H1 (cell line): ENCODE measurements at regions not wholly inside any gene's neighbourhood (a gene's known extent, or its start where the extent isn't known, plus 50 kb on each side); places are given as distances from the start of the nearest gene placed in this dataset.

Experiments
- CTCF ChIA-PET: fragments of 300-600 bp; sonication (Branson Sonifier 250); formaldehyde crosslinking; loops from one replicate; lab custom pipeline; 2021; ENCODE audit not compliant: partially characterized antibody; lab: Charles Lee
- POLR2A ChIA-PET: fragments of 300-600 bp; sonication (Branson Sonifier 250); formaldehyde crosslinking; loops from one replicate; lab custom pipeline; 2021; ENCODE audit warnings: inconsistent platforms; ENCODE audit not compliant: partially characterized antibody; lab: Charles Lee
- DNase-seq, 2 experiments: peaks; one replicate each; pipeline versions ENCODE4 v3.0.0 to v3.0.0-alpha.2; 2010 to 2022; ENCODE audit warnings: low spot score in 2 of 2, low read depth in 1 of 2, mixed read lengths in 1 of 2
- FAIRE-seq: peaks from 2 replicates; lab custom pipeline; 2011; peaks lifted over from hg19 to GRCh38; lab: Jason Lieb, UNC
- H2AFZ ChIP-seq: 2 replicates; pipeline ENCODE4 v1.8.1; 2012; ENCODE audit warnings: low read length, inconsistent platforms
- H2AK5ac ChIP-seq: 2 replicates; pipeline ENCODE4 v1.6.1; 2013; ENCODE audit warnings: low read depth, low read length
- H2BK120ac ChIP-seq: replicated peaks from 2 replicates; pipeline ENCODE3; 2013; ENCODE audit warnings: low read depth, low read length, inconsistent platforms
- H2BK12ac ChIP-seq: 2 replicates; pipeline ENCODE4 v1.6.1; 2013; ENCODE audit warnings: low read depth, low read length
- H2BK15ac ChIP-seq: 2 replicates; pipeline ENCODE4 v1.6.1; 2013; ENCODE audit warnings: low read length
- H2BK20ac ChIP-seq: 2 replicates; pipeline ENCODE4 v1.6.1; 2013; ENCODE audit warnings: low read length
- H2BK5ac ChIP-seq: 2 replicates; pipeline ENCODE4 v1.6.1; 2013; ENCODE audit warnings: low read depth, low read length
- H3K14ac ChIP-seq: 2 replicates; pipeline ENCODE4 v1.6.1; 2013; ENCODE audit warnings: inconsistent platforms; ENCODE audit not compliant: insufficient read length
- H3K18ac ChIP-seq: 2 replicates; pipeline ENCODE4 v1.6.1; 2013; ENCODE audit warnings: low read length; ENCODE audit errors: extremely low read depth
- H3K23ac ChIP-seq: 2 replicates; pipeline ENCODE4 v1.6.1; 2013; ENCODE audit warnings: inconsistent platforms; ENCODE audit not compliant: insufficient read length
- H3K23me2 ChIP-seq: 2 replicates; pipeline ENCODE4 v1.6.1; 2013; ENCODE audit warnings: low read depth, low read length
- H3K27ac ChIP-seq: 2 replicates; pipeline ENCODE4 v1.6.1; 2011; ENCODE audit warnings: low read depth, low read length, inconsistent platforms
- H3K27me3 ChIP-seq, 4 experiments: replicated peaks in 1 of 4; 1 replicate in 1 of 4; 2 replicates in 3 of 4; pipeline versions ENCODE4 v1.6.1 to v1.8.1; 2011 to 2013; ENCODE audit warnings: low read length in 3 of 4, mild to moderate bottlenecking in 3 of 4, inconsistent platforms in 2 of 4, mixed read lengths in 2 of 4, moderate library complexity in 1 of 4; ENCODE audit not compliant: control insufficient read depth in 3 of 4, insufficient read depth in 3 of 4; ENCODE audit errors: extremely low read depth in 1 of 4
- H3K36me3 ChIP-seq, 4 experiments: 2 replicates each; pipeline versions ENCODE4 v1.6.1 to v1.8.1; 2011 to 2013; ENCODE audit warnings: mild to moderate bottlenecking in 4 of 4, low read length in 3 of 4, moderate library complexity in 2 of 4, control low read depth in 1 of 4, inconsistent platforms in 1 of 4; ENCODE audit not compliant: insufficient read depth in 4 of 4, control insufficient read depth in 2 of 4
- H3K4ac ChIP-seq: replicated peaks from 2 replicates; pipeline ENCODE3; 2013; ENCODE audit warnings: low read length, low read depth, mixed read lengths, inconsistent platforms; ENCODE audit not compliant: insufficient read length
- H3K4me1 ChIP-seq, 4 experiments: replicated peaks in 1 of 4; 1 replicate in 1 of 4; 2 replicates in 3 of 4; pipeline versions ENCODE4 v1.6.1 to v1.8.1; 2011 to 2013; ENCODE audit warnings: low read length in 3 of 4, inconsistent platforms in 2 of 4, mixed read lengths in 1 of 4; ENCODE audit not compliant: insufficient read depth in 4 of 4, control insufficient read depth in 3 of 4
- H3K4me2 ChIP-seq, 2 experiments: 2 replicates each; pipeline versions ENCODE4 v1.6.1 to v1.8.1; 2011 to 2013; ENCODE audit warnings: low read depth in 2 of 2, low read length in 2 of 2, control low read depth in 1 of 2, inconsistent platforms in 1 of 2, mild to moderate bottlenecking in 1 of 2; ENCODE audit not compliant: insufficient read depth in 1 of 2
- H3K4me3 ChIP-seq, 4 experiments: fragments of 200-600, 300-600 bp in 1 of 4; sonication (generic), shearing (Covaris generic), sonication (Bioruptor Twin) in 1 of 4; 2 replicates each; pipeline versions ENCODE4 v1.5.1 to v1.8.1; 2011 to 2016; ENCODE audit warnings: low read length in 4 of 4, low read depth in 3 of 4, control low read depth in 2 of 4, inconsistent platforms in 2 of 4, mild to moderate bottlenecking in 2 of 4, mixed read lengths in 1 of 4, moderate library complexity in 1 of 4; ENCODE audit not compliant: insufficient read depth in 2 of 4; ENCODE audit errors: extremely low read depth in 1 of 4
- H3K56ac ChIP-seq: replicated peaks from 2 replicates; pipeline ENCODE3; 2013; ENCODE audit warnings: low read depth, mild to moderate bottlenecking, mixed read lengths, low read length, inconsistent platforms; ENCODE audit not compliant: insufficient read length
- H3K79me1 ChIP-seq: 2 replicates; pipeline ENCODE4 v1.6.1; 2013; ENCODE audit warnings: low read depth, low read length, control low read depth
- H3K79me2 ChIP-seq, 2 experiments: 2 replicates each; pipeline versions ENCODE4 v1.6.1 to v1.8.1; 2012 to 2013; ENCODE audit warnings: low read length in 2 of 2, mild to moderate bottlenecking in 2 of 2, inconsistent platforms in 1 of 2; ENCODE audit not compliant: insufficient read depth in 2 of 2, control insufficient read depth in 1 of 2
- H3K9ac ChIP-seq, 4 experiments: replicated peaks in 1 of 4; 1 replicate in 1 of 4; 2 replicates in 3 of 4; pipeline versions ENCODE4 v1.6.1 to v1.8.1; 2011 to 2013; ENCODE audit warnings: low read depth in 3 of 4, low read length in 3 of 4, control low read depth in 2 of 4, mild to moderate bottlenecking in 2 of 4, moderate library complexity in 2 of 4, inconsistent platforms in 1 of 4; ENCODE audit errors: extremely low read depth in 1 of 4
- H3K9me3 ChIP-seq, 2 experiments: 2 replicates each; pipeline versions ENCODE4 v1.6.1 to v1.8.1; 2012 to 2013; ENCODE audit warnings: mild to moderate bottlenecking in 2 of 2, moderate library complexity in 2 of 2, control low read depth in 1 of 2, inconsistent platforms in 1 of 2, low read depth in 1 of 2, low read length in 1 of 2, mixed read lengths in 1 of 2; ENCODE audit not compliant: insufficient read depth in 2 of 2
- H4K20me1 ChIP-seq, 2 experiments: replicated peaks in 1 of 2; 2 replicates each; pipeline versions ENCODE3 to v1.8.1; 2011 to 2013; ENCODE audit warnings: inconsistent platforms in 2 of 2, low read length in 2 of 2, mild to moderate bottlenecking in 1 of 2; ENCODE audit not compliant: insufficient read depth in 2 of 2, control insufficient read depth in 1 of 2
- H4K5ac ChIP-seq: 2 replicates; pipeline ENCODE4 v1.6.1; 2013; ENCODE audit warnings: low read length, low read depth, mixed read lengths, inconsistent platforms; ENCODE audit not compliant: insufficient read length
- H4K8ac ChIP-seq: 2 replicates; pipeline ENCODE4 v1.8.0; 2013; ENCODE audit warnings: mild to moderate bottlenecking, moderate library complexity, low read length, inconsistent platforms; ENCODE audit not compliant: insufficient read depth; ENCODE audit errors: extremely low read depth
- H4K91ac ChIP-seq: replicated peaks from 2 replicates; pipeline ENCODE3; 2013; ENCODE audit warnings: low read length, mixed read lengths, inconsistent platforms; ENCODE audit not compliant: insufficient read length
- PHF8 ChIP-seq: fragments of 200-600 bp; sonication (generic); conservative IDR thresholded peaks from 2 replicates; pipeline ENCODE4 v1.7.1; 2012; ENCODE audit warnings: low read depth, mild to moderate bottlenecking, inconsistent platforms, low read length, moderate library complexity
- POU5F1 ChIP-seq: IDR thresholded peaks from 2 replicates; pipeline ENCODE4 v1.6.1; 2011; ENCODE audit warnings: low read depth, mild to moderate bottlenecking, low read length, moderate library complexity
- SIN3A ChIP-seq, 2 experiments: IDR thresholded peaks in 1 of 2; conservative IDR thresholded peaks in 1 of 2; 2 replicates each; pipeline ENCODE4 v1.6.1; 2011 to 2012; ENCODE audit warnings: low read length in 2 of 2, improper control_type of control experiment in 1 of 2, low read depth in 1 of 2, mild to moderate bottlenecking in 1 of 2
- SIX5 ChIP-seq: IDR thresholded peaks from 2 replicates; pipeline ENCODE4 v1.6.1; 2011; ENCODE audit warnings: mild to moderate bottlenecking, low read depth, low read length
- TAF1 ChIP-seq: IDR thresholded peaks from 2 replicates; pipeline ENCODE4 v1.6.1; 2011; ENCODE audit warnings: mild to moderate bottlenecking, low read depth, low read length
- whole genome bisulfite sequencing, 2 experiments: shearing (Covaris generic) in 1 of 2; methylation state at CpG; one replicate each; pipeline versions ENCODE4 v1.1.6 to v1.1.7; 2013 to 2015; ENCODE audit warnings: low lambda C conversion rate in 2 of 2, mixed read lengths in 2 of 2, inconsistent platforms in 1 of 2, low coverage in 1 of 2, missing lambda C conversion rate in 1 of 2; ENCODE audit not compliant: insufficient replicate concordance in 2 of 2, insufficient coverage in 1 of 2, insufficient read length in 1 of 2; ENCODE audit errors: extremely low coverage in 1 of 2, missing lambda C conversion rate in 1 of 2; 5-methylcytosine and 5-hydroxymethylcytosine counted together

DNA sequence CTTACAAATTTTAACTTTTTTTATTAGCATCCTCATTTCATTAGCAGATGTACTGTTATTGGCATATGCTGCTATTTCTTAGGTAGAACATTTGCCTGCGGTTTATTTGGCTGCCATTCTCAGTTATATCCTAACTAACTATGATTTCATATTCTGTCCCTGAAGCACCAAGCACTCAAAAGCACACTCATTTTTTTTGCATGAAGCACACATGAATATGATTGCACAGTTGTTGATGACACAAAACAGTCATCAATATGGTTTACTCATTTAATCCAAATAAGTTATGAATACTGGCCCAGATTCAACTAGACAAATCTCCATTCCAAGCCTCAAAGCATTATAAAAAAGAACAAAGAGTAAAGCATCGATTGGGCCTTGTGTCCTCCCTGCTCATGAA is 129.4 kb upstream of the CNTNAP5 start:
- Histone ChIP-seq H3K27me3 (no peaks in the 10 kb centered on the region), H3K4me3 (no peak overlapping the region), H3K23ac (no peak overlapping the region), H2AK5ac (no peak overlapping the region), H3K9ac (no peak overlapping the region), H2BK120ac (no peak overlapping the region), H3K4ac (no peak overlapping the region), H3K18ac (no peak overlapping the region), H4K5ac (no peak overlapping the region), H2BK5ac (no peak overlapping the region), H3K79me1 (no peaks in the 10 kb centered on the region), H3K36me3 (no peaks in the 10 kb centered on the region), H4K8ac (no peak overlapping the region), H3K79me2 (no peaks in the 10 kb centered on the region), H3K56ac (no peak overlapping the region), H3K14ac (no peak overlapping the region), H3K9me3 (no peaks in the 10 kb centered on the region), H2AFZ (no peak overlapping the region), H4K20me1 (no peaks in the 10 kb centered on the region), H4K91ac (no peak overlapping the region), H3K4me1 (no peaks in the 10 kb centered on the region), H3K4me2 (no peak overlapping the region), H3K23me2 (no peaks in the 10 kb centered on the region), H2BK15ac (no peak overlapping the region), H2BK12ac (no peak overlapping the region), H2BK20ac (no peak overlapping the region), H3K27ac (no peak overlapping the region)
- no peak for DNase-seq
- ChIA-PET CTCF (no interaction called here), POLR2A (interaction anchor here (0.6 kb wide), 1 partner anchor 11 kb away, joined by 3 read pairs; no protein-coding TSS in a partner anchor)
- no peak for FAIRE-seq
- 94% methylated on average over 2 of the region's 2 CpGs; no CpG with 5 or more reads in 1 of the 2 experiments for WGBS, 2 experiments
- TF ChIP-seq POU5F1 (no peak), SIN3A (conservative IDR thresholded peaks at IDR 0.05 in 1 of 2, IDR thresholded peaks at IDR 0.05 in 1 of 2; ENCODE audit: low read depth in 1 of 2, low read length in 2 of 2) (no peak), SIX5 (no peak), PHF8 (no peak), TAF1 (no peak)
